PFSK-1 (cell line): ENCODE measurements at regions not wholly inside any gene's neighbourhood (a gene's known extent, or its start where the extent isn't known, plus 50 kb on each side); places are given as distances from the start of the nearest gene placed in this dataset.

Experiments used
- FOXP2 ChIP-seq: optimal IDR thresholded peaks from 2 replicates; pipeline ENCODE3; 2011; ENCODE audit warnings: borderline replicate concordance, control low read depth, inconsistent platforms; ENCODE audit not compliant: insufficient read depth; ENCODE audit errors: extremely low read length, extremely low read depth
- POLR2AphosphoS5 ChIP-seq: IDR thresholded peaks from 2 replicates; pipeline ENCODE4 v1.6.1; 2012; ENCODE audit warnings: low read depth, mild to moderate bottlenecking, control low read depth, low read length, moderate library complexity
- SIN3A ChIP-seq: IDR thresholded peaks from 2 replicates; pipeline ENCODE4 v1.6.1; 2012; ENCODE audit warnings: mild to moderate bottlenecking, low read length, moderate library complexity, borderline replicate concordance; ENCODE audit not compliant: insufficient read depth
- TAF1 ChIP-seq: IDR thresholded peaks from 2 replicates; pipeline ENCODE4 v1.6.1; 2012; ENCODE audit warnings: low read length, control low read depth, borderline replicate concordance; ENCODE audit not compliant: insufficient read depth
- TF ChIP-seq, protein P1 (sequence below), 2 experiments: IDR thresholded peaks; 2 replicates each; pipeline versions ENCODE4 v1.6.1 to v1.8.0; 2011 to 2012; ENCODE audit warnings: low read depth in 2 of 2, low read length in 2 of 2, control low read depth in 1 of 2, inconsistent platforms in 1 of 2, mild to moderate bottlenecking in 1 of 2, moderate library complexity in 1 of 2; ENCODE audit not compliant: insufficient read depth in 1 of 2

DNA sequence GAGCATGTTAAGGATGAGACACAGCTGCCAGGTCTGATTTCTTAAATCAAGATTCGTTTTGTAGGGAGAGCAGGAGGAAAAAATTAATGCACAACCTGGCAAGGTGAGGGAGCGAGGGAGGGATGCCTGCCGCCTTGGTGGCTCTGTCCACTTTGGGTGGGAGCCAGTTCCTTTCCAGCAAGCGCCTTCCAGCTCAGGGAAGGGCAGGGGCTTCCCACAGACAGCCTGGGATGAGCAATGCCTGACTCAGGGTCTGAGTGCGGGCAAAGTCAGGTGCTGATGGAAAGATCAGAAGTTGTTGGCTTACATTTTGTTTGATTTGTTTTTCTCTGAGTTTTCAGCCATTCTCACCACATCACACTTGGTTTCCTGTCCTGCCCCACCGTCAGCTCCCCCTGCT, 220.7 kb downstream of the ENGASE start:
- TF ChIP-seq POLR2AphosphoS5 (no peak), TAF1 (no peak), FOXP2 (no peak), SIN3A (no peak)
- TF ChIP-seq, protein P1, sequence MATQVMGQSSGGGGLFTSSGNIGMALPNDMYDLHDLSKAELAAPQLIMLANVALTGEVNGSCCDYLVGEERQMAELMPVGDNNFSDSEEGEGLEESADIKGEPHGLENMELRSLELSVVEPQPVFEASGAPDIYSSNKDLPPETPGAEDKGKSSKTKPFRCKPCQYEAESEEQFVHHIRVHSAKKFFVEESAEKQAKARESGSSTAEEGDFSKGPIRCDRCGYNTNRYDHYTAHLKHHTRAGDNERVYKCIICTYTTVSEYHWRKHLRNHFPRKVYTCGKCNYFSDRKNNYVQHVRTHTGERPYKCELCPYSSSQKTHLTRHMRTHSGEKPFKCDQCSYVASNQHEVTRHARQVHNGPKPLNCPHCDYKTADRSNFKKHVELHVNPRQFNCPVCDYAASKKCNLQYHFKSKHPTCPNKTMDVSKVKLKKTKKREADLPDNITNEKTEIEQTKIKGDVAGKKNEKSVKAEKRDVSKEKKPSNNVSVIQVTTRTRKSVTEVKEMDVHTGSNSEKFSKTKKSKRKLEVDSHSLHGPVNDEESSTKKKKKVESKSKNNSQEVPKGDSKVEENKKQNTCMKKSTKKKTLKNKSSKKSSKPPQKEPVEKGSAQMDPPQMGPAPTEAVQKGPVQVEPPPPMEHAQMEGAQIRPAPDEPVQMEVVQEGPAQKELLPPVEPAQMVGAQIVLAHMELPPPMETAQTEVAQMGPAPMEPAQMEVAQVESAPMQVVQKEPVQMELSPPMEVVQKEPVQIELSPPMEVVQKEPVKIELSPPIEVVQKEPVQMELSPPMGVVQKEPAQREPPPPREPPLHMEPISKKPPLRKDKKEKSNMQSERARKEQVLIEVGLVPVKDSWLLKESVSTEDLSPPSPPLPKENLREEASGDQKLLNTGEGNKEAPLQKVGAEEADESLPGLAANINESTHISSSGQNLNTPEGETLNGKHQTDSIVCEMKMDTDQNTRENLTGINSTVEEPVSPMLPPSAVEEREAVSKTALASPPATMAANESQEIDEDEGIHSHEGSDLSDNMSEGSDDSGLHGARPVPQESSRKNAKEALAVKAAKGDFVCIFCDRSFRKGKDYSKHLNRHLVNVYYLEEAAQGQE (IDR thresholded peaks at IDR 0.05; ENCODE audit: insufficient read depth in 1 of 2, low read depth in 2 of 2, low read length in 2 of 2): no peak

DNA sequence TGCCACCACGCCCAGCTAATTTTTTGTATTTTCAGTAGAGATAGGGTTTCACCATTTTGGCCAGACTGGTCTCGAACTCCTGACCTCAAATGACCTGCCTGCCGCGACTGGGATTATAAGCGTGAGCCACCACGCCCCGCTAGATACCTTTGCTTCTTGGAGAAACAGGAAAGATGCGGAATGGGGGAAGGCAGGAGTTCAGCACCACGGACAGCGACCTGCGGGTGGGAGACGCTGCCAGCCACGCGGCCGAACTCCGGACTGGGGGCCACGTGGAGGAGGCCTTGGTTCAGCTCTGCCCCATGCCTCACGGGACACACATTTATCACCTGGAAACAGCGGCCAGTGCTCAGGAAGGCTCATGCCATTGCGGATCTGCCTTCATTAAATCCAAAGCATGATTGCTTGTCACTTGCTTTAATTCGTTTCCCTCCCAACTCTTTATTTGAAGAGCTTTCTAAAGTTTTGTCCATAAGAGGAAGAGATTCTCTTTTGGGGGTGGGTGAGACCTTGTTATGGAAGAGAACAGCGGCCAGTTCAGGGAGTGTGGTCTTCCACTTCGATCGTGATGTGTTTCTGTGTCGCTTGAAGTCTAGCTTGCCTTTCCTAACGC, 219.9 kb downstream of the ENGASE start:
- TF ChIP-seq, protein P1 (IDR thresholded peaks at IDR 0.05; ENCODE audit: insufficient read depth in 1 of 2, low read depth in 2 of 2, low read length in 2 of 2): peak; percentile 97
- TF ChIP-seq SIN3A: peak; percentile 58; the same call in 1 of the 2 replicates
- TF ChIP-seq TAF1: no peak

DNA sequence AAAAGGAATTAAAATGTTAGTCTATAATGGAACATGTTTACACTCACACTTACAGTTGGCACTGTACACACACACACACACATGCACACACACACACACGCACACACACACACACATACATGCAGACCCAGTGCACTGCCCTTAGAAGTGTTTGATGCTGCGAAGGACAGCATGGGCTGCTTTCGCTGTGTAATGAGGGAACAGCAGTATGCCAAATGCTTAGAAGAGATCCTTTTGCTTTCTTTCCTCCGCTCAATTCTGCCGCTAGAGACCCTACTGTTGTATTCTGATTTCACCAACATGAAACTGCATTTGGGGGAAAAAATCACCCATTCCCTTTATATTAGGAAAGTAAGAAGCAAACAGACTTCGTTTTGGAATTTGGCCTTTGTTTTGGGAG, 217.9 kb downstream of the ENGASE start:
- TF ChIP-seq SIN3A (no peak), FOXP2 (no peak), TAF1 (no peak)

DNA sequence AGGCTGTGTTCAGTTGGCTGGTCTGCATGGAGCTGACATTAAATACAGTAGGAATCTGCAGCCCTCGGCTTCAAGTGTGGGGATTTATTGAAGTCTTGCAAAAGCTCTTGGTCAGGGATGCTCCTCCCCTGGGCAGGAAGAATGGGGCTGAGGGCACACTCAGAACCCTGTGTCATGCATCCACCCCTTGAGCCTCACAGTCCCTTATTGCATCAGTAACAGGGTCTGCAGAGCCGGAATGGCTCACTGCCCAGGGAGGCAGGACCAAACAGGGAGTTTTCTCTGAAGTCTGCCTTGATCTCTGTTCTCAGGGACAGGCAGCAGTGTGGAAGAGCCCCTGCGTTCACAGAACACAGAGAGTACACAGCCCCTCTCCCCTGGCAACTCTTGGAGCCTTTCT, 216.8 kb downstream of the ENGASE start:
- TF ChIP-seq POLR2AphosphoS5 (no peak), TAF1 (no peak), SIN3A (no peak), FOXP2 (no peak)
- TF ChIP-seq, protein P1 (IDR thresholded peaks at IDR 0.05; ENCODE audit: insufficient read depth in 1 of 2, low read depth in 2 of 2, low read length in 2 of 2): no peak

DNA sequence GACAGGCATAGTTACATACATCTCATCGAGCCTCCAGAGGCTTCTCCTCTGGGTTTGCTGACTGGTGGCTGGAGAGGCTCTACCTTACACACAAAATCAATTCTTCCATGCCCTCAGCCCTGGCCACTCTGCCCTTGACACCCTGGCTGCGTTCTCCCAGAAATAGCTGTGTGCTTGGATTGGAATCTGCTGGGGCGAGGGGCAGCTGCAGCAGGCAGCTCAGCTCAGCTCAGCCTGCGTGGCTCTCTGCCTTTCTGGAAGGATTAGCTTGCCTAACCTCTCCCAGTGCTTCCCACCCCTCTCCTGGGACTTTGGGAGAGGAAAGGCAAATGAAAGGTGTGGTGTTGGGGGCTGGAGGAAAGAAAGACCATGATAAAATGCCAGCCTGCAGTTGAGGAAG, 216.1 kb downstream of the ENGASE start:
- TF ChIP-seq SIN3A: no peak

DNA sequence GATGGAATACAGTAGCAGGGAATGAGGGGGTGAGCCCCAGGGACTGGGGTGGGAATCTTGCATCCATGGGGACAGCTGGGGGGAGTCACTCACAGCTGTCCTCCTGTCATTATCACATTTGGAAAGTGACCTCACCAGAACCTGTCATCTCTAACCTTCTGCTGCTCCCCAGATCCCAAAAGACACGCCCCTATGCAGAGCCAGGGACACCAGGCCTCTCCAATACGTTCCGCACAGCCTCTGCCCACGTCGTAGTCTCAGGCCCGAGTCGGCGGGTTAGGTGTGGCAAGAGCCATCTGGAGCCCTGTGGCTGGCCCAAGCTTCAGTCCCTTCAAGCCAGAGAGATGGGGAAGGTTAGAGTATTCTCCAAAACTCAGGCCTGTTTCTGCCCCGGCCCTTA, 214.3 kb downstream of the ENGASE start:
- TF ChIP-seq POLR2AphosphoS5 (no peak), FOXP2 (no peak), TAF1 (no peak), SIN3A (no peak)
- TF ChIP-seq, protein P1 (IDR thresholded peaks at IDR 0.05; ENCODE audit: insufficient read depth in 1 of 2, low read depth in 2 of 2, low read length in 2 of 2): no peak
